H4 (cell line): ENCODE measurements at regions not wholly inside any gene's neighbourhood (a gene's known extent, or its start where the extent isn't known, plus 50 kb on each side); places are given as distances from the start of the nearest gene placed in this dataset.

Source experiments
- DNase-seq: peaks from one replicate; pipeline ENCODE4 v3.0.0-alpha.2; 2015; ENCODE audit warnings: low spot score

DNA sequence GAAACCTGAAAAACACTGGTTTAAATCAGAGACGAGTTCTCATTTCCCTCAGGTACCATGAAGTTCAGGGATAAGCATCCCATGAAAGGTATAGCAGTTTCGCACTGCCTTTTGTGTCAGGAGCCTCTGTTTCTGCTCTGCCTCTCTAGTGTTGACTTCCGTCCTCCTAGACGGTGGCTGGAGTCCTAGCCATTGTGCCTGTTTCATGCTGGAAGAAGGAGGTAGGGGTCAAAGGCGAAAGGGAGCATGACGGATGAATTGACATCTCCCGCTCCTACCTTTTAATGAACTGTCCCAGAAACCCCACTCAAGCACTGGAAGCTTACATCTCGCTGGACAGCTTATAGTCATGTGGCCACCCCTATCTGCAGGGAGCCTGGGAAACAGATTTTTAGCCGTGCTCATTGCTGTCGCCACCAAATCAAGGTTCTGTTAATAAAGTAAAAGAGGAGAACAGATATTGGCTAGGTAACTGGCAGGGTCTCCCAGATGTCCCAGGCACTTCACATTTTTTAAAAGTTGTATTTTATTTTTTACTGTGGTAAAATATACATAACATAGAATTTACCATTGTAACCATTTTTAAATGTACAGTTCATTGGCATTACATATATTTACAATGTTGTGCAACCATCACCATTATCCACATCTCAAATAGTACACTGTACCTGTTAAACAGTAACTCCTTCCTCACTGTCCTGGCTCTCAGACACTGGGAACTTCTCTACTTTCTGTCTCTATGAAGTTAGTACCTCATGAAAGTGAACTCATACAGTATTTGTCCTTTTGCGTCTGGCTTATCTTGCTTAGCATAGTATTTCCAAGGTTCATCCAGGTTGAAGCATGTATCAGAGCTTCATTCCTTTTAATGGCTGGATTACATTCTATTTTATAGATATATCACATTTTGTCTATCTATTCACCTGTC is 55.0 kb upstream of the CTLA4 start:
- no peak for DNase-seq

DNA sequence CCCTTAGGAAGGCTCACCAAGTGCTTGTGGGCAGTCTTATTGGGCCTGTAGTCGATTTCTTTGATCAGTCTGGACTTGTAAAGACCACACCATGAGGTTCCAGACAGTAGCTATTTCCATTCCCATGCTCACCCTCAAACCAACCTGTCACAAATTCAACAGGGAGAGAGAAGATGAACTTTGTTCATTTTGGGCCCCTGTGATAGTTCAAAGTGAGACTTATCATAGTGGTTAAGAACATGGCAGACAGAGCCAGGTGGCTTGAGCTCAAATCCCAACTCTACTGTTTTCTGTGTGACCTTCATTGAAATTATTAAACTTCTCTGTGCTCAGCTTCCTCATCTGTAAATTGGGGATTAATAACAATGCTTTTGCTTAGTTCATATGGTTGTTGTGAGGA is 53.9 kb upstream of the CTLA4 start:
- DNase-seq = no peak

DNA sequence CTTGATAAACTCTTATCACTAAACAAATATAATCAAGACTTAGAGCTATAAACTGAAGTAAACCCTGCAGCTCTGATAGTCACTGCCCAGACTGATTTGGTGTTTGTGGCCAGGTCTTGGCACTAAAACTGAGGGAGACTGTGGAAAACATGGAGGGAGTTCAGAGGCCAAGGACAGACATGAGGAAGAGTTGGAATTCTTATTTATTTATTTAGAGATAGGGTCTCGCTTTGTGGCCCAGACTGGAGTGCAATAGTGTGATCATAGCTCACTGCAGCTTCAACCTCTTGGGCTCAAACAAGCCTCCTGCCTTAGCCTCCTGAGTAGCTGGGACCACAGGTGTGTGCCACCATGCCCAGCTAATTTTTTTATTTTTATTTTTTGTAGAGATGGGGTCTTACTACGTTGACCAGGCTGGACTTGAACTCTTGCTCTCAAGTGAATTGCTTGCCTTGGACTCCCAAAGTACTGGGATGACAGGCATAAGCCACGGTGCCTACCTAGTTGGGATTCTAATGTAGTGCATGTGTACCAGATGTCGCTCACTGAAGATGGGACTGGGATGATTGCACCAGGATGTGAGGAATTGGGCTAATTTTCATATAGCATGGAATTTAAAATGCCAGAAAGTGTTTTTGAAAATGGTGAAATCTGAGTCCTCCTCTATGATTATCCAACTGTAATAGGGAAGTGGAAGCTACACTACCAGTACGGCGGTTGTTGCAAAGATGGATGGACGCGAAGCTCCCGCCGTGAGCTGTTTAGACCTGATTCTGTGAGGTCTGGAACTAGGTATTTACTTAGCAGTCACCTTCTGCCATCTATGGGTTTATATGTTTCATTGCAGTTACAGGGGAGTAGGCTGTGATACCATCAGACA is 52.7 kb upstream of the CTLA4 start:
- peak; percentile 85 for DNase-seq

DNA sequence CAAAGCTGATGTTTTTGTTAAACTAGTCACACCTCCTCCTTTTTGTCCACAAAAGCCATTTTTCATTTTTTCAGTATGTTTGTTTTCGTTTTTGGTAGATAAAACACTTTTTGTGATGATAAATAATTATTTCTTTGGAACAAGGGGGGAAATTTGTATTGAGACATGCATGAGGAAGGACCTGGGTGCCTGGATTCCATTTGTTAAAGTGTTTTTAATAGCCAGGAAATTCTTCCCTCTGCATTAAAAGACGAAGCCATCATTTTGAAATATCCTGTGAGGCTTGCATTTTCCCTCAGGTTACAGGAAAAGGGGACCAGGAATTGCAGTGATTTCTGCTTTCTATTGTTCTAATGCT is 52.1 kb upstream of the CTLA4 start:
- no peak for DNase-seq

DNA sequence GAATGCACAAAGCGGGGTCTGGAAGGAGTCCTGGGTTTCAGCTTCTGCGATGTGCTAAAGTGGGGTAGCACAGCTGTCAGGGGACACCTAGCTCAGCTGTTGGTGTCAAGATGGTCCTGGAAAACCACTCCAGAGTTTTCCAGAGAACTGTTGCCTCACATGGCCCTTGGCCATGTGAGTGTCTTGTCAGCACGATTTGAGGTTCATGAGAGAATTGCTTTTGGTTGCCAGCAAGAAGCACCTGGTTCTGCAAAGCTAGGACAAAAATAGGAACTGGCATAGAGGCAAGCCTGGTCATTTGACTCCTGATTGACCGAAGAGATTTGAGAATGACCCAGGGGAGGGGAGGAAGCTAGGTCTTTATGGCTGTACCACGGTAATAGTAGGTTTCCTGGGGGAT is 50.4 kb upstream of the CTLA4 start:
- DNase-seq = no peak
